BLaER1 treated with 17β-estradiol and CSF1 and Interleukin-3, amounts not matched to agents 10 nM and 100 nM (cell line): ENCODE measurements at regions not wholly inside any gene's neighbourhood (a gene's known extent, or its start where the extent isn't known, plus 50 kb on each side); places are given as distances from the start of the nearest gene placed in this dataset.

Source experiments
- H3K27ac ChIP-seq, 11 experiments: shearing (Covaris generic); formaldehyde crosslinking; 2 replicates each; pipeline ENCODE4 v1.8.1; 2022
- H3K27me3 ChIP-seq, 11 experiments: shearing (Covaris generic); formaldehyde crosslinking; 2 replicates each; pipeline ENCODE4 v1.8.1; 2022
- H3K36me3 ChIP-seq, 11 experiments: shearing (Covaris generic); formaldehyde crosslinking; 2 replicates each; pipeline ENCODE4 v1.8.1; 2022
- H3K4me1 ChIP-seq, 10 experiments: shearing (Covaris generic); formaldehyde crosslinking; 2 replicates each; pipeline ENCODE4 v1.8.1; 2022
- H3K4me2 ChIP-seq, 11 experiments: shearing (Covaris generic); formaldehyde crosslinking; 2 replicates each; pipeline ENCODE4 v1.8.1; 2022
- H3K4me3 ChIP-seq, 10 experiments: shearing (Covaris generic); formaldehyde crosslinking; 2 replicates each; pipeline ENCODE4 v1.8.1; 2022
- H3K9ac ChIP-seq, 11 experiments: shearing (Covaris generic); formaldehyde crosslinking; 2 replicates each; pipeline ENCODE4 v1.8.1; 2022
- H3K9me3 ChIP-seq, 11 experiments: shearing (Covaris generic); formaldehyde crosslinking; replicated peaks in 1 of 11; 2 replicates each; pipeline ENCODE4 v1.8.1; 2022
- H4K20me1 ChIP-seq, 11 experiments: shearing (Covaris generic); formaldehyde crosslinking; 2 replicates each; pipeline ENCODE4 v1.8.1; 2022
- Cebpa-rat ChIP-seq, 11 experiments: shearing (Covaris generic); IDR thresholded peaks; 2 replicates each; pipeline ENCODE4 v1.8.1; 2022

GRCh38 chr17:72064606-72065193 lies 56.1 kb upstream of the SOX9 start:
- no peak for TF ChIP-seq Cebpa-rat (IDR thresholded peaks at IDR 0.05)
- no peak overlapping the region for H3K9ac ChIP-seq

GRCh38 chr17:72065556-72065955 lies 55.3 kb upstream of the SOX9 start:
- Histone ChIP-seq H3K4me2 (no peak overlapping the region), H3K27me3 (no peaks in the 10 kb centered on the region), H3K27ac (no peak overlapping the region), H3K36me3 (no peaks in the 10 kb centered on the region), H3K4me3 (no peak overlapping the region), H3K9me3 (peaks cover 0 to 4% (median 0%) of the 10 kb centered on the region in 11 experiments; a peak in 1 of 22 replicates), H4K20me1 (no peaks in the 10 kb centered on the region), H3K4me1 (no peaks in the 10 kb centered on the region), H3K9ac (no peak overlapping the region)
- TF ChIP-seq Cebpa-rat (IDR thresholded peaks at IDR 0.05) = no peak

More at GRCh38 chr17:72064606-72065193, 56.1 kb upstream of the SOX9 start:
- Histone ChIP-seq H3K9me3 (peaks cover 0 to 4% (median 0%) of the 10 kb centered on the region in 11 experiments; a peak in 1 of 22 replicates), H3K4me3 (no peak overlapping the region), H3K4me2 (no peak overlapping the region), H3K27ac (no peak overlapping the region), H4K20me1 (no peaks in the 10 kb centered on the region), H3K4me1 (no peaks in the 10 kb centered on the region), H3K27me3 (no peaks in the 10 kb centered on the region), H3K36me3 (no peaks in the 10 kb centered on the region)

DNA sequence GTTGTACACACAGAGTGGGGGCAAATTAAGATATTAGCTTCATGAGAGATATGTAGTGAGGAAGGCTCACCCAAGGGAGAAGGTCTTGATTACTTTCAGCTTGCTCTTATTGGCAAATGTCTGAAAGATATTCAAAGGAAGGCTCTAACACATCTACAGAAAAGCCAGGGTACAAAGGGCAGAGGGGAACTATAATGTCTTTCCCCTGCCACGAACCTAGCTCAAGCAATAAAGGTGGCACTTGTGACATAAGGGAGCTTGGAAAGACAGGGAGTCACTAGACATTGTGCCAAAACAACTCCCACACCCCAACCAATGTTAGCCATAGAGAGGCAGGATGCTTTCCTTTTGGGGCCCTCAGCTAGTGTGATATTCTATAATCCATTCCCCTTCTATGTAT lies 52.2 kb upstream of the SOX9 start:
- TF ChIP-seq Cebpa-rat (IDR thresholded peaks at IDR 0.05) = no peak

GRCh38 chr17:72069586-72070202 lies 51.1 kb upstream of the SOX9 start:
- no peak for TF ChIP-seq Cebpa-rat (IDR thresholded peaks at IDR 0.05)

More for the DNA sequence above, 52.2 kb upstream of the SOX9 start:
- H4K20me1 ChIP-seq = no peaks in the 10 kb centered on the region
- H3K9ac ChIP-seq = no peak overlapping the region
- no peak overlapping the region for H3K4me2 ChIP-seq
- peaks cover 0 to 4% (median 0%) of the 10 kb centered on the region in 11 experiments; a peak in 1 of 22 replicates for H3K9me3 ChIP-seq
- H3K36me3 ChIP-seq = no peaks in the 10 kb centered on the region
- no peaks in the 10 kb centered on the region for H3K27me3 ChIP-seq
- no peak overlapping the region for H3K27ac ChIP-seq
- H3K4me3 ChIP-seq = no peak overlapping the region
- H3K4me1 ChIP-seq = peaks cover 0 to 7% (median 0%) of the 10 kb centered on the region in 10 experiments; a peak in 9 of 20 replicates

More at GRCh38 chr17:72069586-72070202, 51.1 kb upstream of the SOX9 start:
- H3K4me1 ChIP-seq = peaks cover 0 to 18% (median under 1%) of the 10 kb centered on the region in 10 experiments; a peak in 10 of 20 replicates
- H3K27ac ChIP-seq = no peak overlapping the region
- H3K9me3 ChIP-seq = peaks cover 0 to 4% (median 0%) of the 10 kb centered on the region in 11 experiments; a peak in 1 of 22 replicates
- no peak overlapping the region for H3K4me3 ChIP-seq
- H3K36me3 ChIP-seq = no peaks in the 10 kb centered on the region
- H3K9ac ChIP-seq = no peak overlapping the region
- H3K27me3 ChIP-seq = no peaks in the 10 kb centered on the region
- H4K20me1 ChIP-seq = no peaks in the 10 kb centered on the region
- H3K4me2 ChIP-seq = no peak overlapping the region
